Neutrophil (primary cell): ENCODE measurements at regions not wholly inside any gene's neighbourhood (a gene's known extent, or its start where the extent isn't known, plus 50 kb on each side); places are given as distances from the start of the nearest gene placed in this dataset.

Experiments
- H3K27ac ChIP-seq: fragments of 200-600 bp; sonication (generic); 2 replicates; pipeline ENCODE4 v1.5.1; 2016; ENCODE audit warnings: mild to moderate bottlenecking, moderate library complexity
- H3K27me3 ChIP-seq: fragments of 200-600 bp; sonication (generic); 2 replicates; pipeline ENCODE4 v1.6.0; 2016; ENCODE audit warnings: mild to moderate bottlenecking
- H3K36me3 ChIP-seq: fragments of 200-600 bp; sonication (generic); 2 replicates; pipeline ENCODE4 v1.5.1; 2017
- H3K4me1 ChIP-seq, 2 experiments: fragments of 200-600 bp in 1 of 2; sonication (generic) in 1 of 2; 1 replicate in 1 of 2; 2 replicates in 1 of 2; pipeline versions ENCODE4 v1.5.1 to v1.6.1; 2013 to 2016; ENCODE audit warnings: low read depth in 1 of 2, low read length in 1 of 2, mild to moderate bottlenecking in 1 of 2, moderate library complexity in 1 of 2; ENCODE audit not compliant: control insufficient read depth in 1 of 2, insufficient read depth in 1 of 2
- H3K4me3 ChIP-seq, 2 experiments: fragments of 200-600 bp in 1 of 2; sonication (generic) in 1 of 2; 1 replicate in 1 of 2; 2 replicates in 1 of 2; pipeline ENCODE4 v1.5.1; 2013 to 2016; ENCODE audit warnings: low read depth in 1 of 2, low read length in 1 of 2, mild to moderate bottlenecking in 1 of 2, moderate library complexity in 1 of 2
- H3K9me3 ChIP-seq: fragments of 200-600 bp; sonication (generic); 2 replicates; pipeline ENCODE4 v1.5.1; 2016
- CTCF ChIP-seq: fragments of 200-600 bp; sonication (generic); IDR thresholded peaks from 2 replicates; pipeline ENCODE4 v1.5.1; 2016; ENCODE audit warnings: antibody characterized with exemption

GRCh38 chr1:47627016-47627415 lies 189.2 kb downstream of the FOXD2 start:
- Histone ChIP-seq H3K4me1 (no peaks in the 10 kb centered on the region), H3K9me3 (no peaks in the 10 kb centered on the region), H3K36me3 (no peaks in the 10 kb centered on the region), H3K27me3 (peaks cover 6% of the 10 kb centered on the region), H3K27ac (no peak overlapping the region), H3K4me3 (no peak overlapping the region)
- no peak for TF ChIP-seq CTCF

GRCh38 chr1:47627471-47628370 lies 189.9 kb downstream of the FOXD2 start:
- Histone ChIP-seq H3K36me3 (no peaks in the 10 kb centered on the region), H3K27me3 (peaks cover 6% of the 10 kb centered on the region), H3K4me1 (no peaks in the 10 kb centered on the region), H3K9me3 (no peaks in the 10 kb centered on the region), H3K27ac (no peak overlapping the region), H3K4me3 (no peak overlapping the region)
- no peak for TF ChIP-seq CTCF

GRCh38 chr1:47629201-47629600 lies 191.4 kb downstream of the FOXD2 start:
- no peak for TF ChIP-seq CTCF

GRCh38 chr1:47630346-47630745 lies 192.5 kb downstream of the FOXD2 start:
- TF ChIP-seq CTCF, result no peak
- Histone ChIP-seq H3K27me3 (no peaks in the 10 kb centered on the region), H3K36me3 (no peaks in the 10 kb centered on the region), H3K4me3 (no peak overlapping the region), H3K9me3 (no peaks in the 10 kb centered on the region), H3K4me1 (no peaks in the 10 kb centered on the region), H3K27ac (no peak overlapping the region)

More at GRCh38 chr1:47629201-47629600, 191.4 kb downstream of the FOXD2 start:
- no peaks in the 10 kb centered on the region for H3K36me3 ChIP-seq
- peaks cover 6% of the 10 kb centered on the region for H3K27me3 ChIP-seq
- H3K4me1 ChIP-seq, result no peaks in the 10 kb centered on the region
- H3K9me3 ChIP-seq, result no peaks in the 10 kb centered on the region
- no peak overlapping the region for H3K4me3 ChIP-seq
- H3K27ac ChIP-seq, result no peak overlapping the region

GRCh38 chr1:47631411-47631995 lies 193.7 kb downstream of the FOXD2 start:
- no peak overlapping the region for H3K27ac ChIP-seq
- H3K4me3 ChIP-seq, result no peak overlapping the region
- no peak for TF ChIP-seq CTCF
- no peaks in the 10 kb centered on the region for H3K36me3 ChIP-seq
- H3K27me3 ChIP-seq, result no peaks in the 10 kb centered on the region
- H3K4me1 ChIP-seq, result no peaks in the 10 kb centered on the region
- H3K9me3 ChIP-seq, result no peaks in the 10 kb centered on the region
